Neural cell (in vitro differentiated cells): ENCODE measurements at regions not wholly inside any gene's neighbourhood (a gene's known extent, or its start where the extent isn't known, plus 50 kb on each side); places are given as distances from the start of the nearest gene placed in this dataset.

ENCODE experiments used
- RAD21 ChIP-seq: fragments of 450-650 bp; conservative IDR thresholded peaks from 2 replicates; pipeline ENCODE4 v1.6.1; 2014; ENCODE audit warnings: antibody characterized with exemption, mild to moderate bottlenecking, moderate library complexity
- REST ChIP-seq: IDR thresholded peaks from 2 replicates; pipeline ENCODE4 v1.6.1; 2012; ENCODE audit warnings: borderline replicate concordance

DNA sequence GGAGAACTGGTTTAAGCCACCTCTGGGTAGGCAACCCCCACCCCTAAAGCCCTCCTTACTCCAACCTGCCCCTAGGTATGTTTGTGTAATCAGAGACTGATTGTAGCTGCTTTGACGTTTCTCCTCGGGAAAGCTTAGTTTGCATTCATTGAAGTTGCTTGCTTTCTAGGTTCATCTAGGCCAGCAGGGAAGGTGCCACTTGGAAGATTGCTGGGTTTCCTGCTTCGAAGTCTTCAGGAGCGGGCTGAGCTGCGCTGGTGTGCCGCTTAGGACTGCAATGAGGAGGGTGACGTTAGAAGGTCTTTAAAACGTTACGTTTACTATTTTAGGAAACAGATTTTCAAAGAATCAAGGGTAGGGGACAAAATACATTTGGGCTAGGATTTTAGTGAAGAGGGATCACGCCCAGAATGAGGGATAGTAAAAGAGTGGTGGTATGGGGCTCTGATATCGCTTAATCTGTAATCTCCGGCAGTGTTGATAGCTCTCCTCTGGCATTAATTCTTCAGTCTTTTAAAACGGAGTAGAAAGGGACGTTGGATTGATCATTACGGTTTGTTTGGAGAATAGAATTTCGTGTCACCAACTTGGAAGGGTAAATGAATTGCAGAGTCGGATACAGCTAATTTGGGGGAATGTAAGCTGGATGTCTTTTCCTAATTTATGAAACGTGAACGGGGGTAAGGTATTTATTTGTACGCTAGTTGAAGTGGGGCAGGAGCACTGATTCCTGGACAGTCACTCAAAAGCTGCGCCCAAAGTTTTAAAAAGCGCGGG, 92.6 kb upstream of the PRDM1 start:
- no peak for TF ChIP-seq REST
- TF ChIP-seq RAD21 = no peak
